HEK293 (cell line): ENCODE measurements at regions not wholly inside any gene's neighbourhood (a gene's known extent, or its start where the extent isn't known, plus 50 kb on each side); places are given as distances from the start of the nearest gene placed in this dataset.

Source experiments
- BCL11A ChIP-seq: fragments of 450-650 bp; formaldehyde crosslinking; IDR thresholded peaks from 2 replicates; pipeline ENCODE4 v1.5.1; 2016; ENCODE audit warnings: low read depth, missing biosample characterization, missing genetic modification characterization
- GLI2 ChIP-seq: fragments of 450-650 bp; formaldehyde crosslinking; IDR thresholded peaks from 2 replicates; pipeline ENCODE4; 2017; ENCODE audit warnings: missing biosample characterization, missing genetic modification characterization, low read depth, borderline replicate concordance
- KLF7 ChIP-seq: fragments of 450-650 bp; formaldehyde crosslinking; IDR thresholded peaks from 2 replicates; pipeline ENCODE4 v1.5.1; 2016; ENCODE audit warnings: missing biosample characterization, missing genetic modification characterization, borderline replicate concordance
- MZF1 ChIP-seq: fragments of 450-650 bp; formaldehyde crosslinking; IDR thresholded peaks from 2 replicates; pipeline ENCODE4 v1.5.1; 2017; ENCODE audit warnings: missing biosample characterization, missing genetic modification characterization, borderline replicate concordance
- SP7 ChIP-seq: fragments of 450-650 bp; formaldehyde crosslinking; IDR thresholded peaks from 2 replicates; pipeline ENCODE4 v1.5.1; 2016; ENCODE audit warnings: missing biosample characterization, missing genetic modification characterization
- ZFP3 ChIP-seq: fragments of 450-650 bp; formaldehyde crosslinking; IDR thresholded peaks from 2 replicates; pipeline ENCODE4 v1.5.1; 2016; ENCODE audit warnings: low read depth, missing biosample characterization, missing genetic modification characterization
- ZNF239 ChIP-seq: fragments of 450-650 bp; formaldehyde crosslinking; IDR thresholded peaks from 2 replicates; pipeline ENCODE4 v1.5.1; 2016; ENCODE audit warnings: missing biosample characterization, missing genetic modification characterization
- ZNF529 ChIP-seq: fragments of 450-650 bp; formaldehyde crosslinking; IDR thresholded peaks from 2 replicates; pipeline ENCODE4 v1.5.1; 2017; ENCODE audit warnings: missing genetic modification characterization, missing biosample characterization; ENCODE audit not compliant: insufficient replicate concordance
- TF ChIP-seq, protein P1 (sequence below): fragments of 450-650 bp; formaldehyde crosslinking; IDR thresholded peaks from 2 replicates; pipeline ENCODE4 v1.5.1; 2016; ENCODE audit warnings: missing biosample characterization, missing genetic modification characterization
- TF ChIP-seq, protein P2 (sequence below): fragments of 450-650 bp; IDR thresholded peaks from 2 replicates; pipeline ENCODE4 v1.5.1; 2018; ENCODE audit warnings: missing biosample characterization, mild to moderate bottlenecking, missing genetic modification characterization
- TF ChIP-seq, protein P3 (sequence below): fragments of 450-650 bp; formaldehyde crosslinking; IDR thresholded peaks from 2 replicates; pipeline ENCODE4 v1.5.1; 2016; ENCODE audit warnings: missing biosample characterization, missing genetic modification characterization

DNA sequence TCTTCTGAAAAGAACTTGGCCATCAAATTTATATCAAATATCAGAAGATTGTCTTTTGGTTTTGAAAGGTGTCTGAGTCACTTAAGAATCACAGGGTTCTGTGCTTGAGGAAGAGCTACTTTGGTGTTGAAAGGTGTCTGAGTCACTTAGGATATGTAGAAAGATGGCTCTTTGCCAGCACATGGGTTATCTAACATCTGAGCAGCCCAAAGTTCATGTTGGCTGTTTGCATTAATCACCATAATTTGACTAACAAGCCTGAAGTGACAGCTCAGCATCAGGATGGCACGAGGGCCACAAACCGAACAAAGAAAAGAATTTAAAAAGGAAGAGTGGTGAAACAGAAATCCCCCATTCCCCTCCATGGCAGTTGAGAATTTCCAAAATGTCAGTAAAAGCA lies 190.5 kb upstream of the CMC1 start:
- TF ChIP-seq KLF7 (tag by site-specific recombination) (no peak), ZNF239 (tag by site-specific recombination) (no peak), SP7 (tag by site-specific recombination) (no peak), GLI2 (tag by site-specific recombination) (no peak), BCL11A (tag by site-specific recombination) (no peak), ZFP3 (no peak), MZF1 (no peak), ZNF529 (tag by site-specific recombination) (no peak)
- TF ChIP-seq, protein P1, sequence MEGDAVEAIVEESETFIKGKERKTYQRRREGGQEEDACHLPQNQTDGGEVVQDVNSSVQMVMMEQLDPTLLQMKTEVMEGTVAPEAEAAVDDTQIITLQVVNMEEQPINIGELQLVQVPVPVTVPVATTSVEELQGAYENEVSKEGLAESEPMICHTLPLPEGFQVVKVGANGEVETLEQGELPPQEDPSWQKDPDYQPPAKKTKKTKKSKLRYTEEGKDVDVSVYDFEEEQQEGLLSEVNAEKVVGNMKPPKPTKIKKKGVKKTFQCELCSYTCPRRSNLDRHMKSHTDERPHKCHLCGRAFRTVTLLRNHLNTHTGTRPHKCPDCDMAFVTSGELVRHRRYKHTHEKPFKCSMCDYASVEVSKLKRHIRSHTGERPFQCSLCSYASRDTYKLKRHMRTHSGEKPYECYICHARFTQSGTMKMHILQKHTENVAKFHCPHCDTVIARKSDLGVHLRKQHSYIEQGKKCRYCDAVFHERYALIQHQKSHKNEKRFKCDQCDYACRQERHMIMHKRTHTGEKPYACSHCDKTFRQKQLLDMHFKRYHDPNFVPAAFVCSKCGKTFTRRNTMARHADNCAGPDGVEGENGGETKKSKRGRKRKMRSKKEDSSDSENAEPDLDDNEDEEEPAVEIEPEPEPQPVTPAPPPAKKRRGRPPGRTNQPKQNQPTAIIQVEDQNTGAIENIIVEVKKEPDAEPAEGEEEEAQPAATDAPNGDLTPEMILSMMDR (tag by site-specific recombination): no peak
- TF ChIP-seq, protein P2, sequence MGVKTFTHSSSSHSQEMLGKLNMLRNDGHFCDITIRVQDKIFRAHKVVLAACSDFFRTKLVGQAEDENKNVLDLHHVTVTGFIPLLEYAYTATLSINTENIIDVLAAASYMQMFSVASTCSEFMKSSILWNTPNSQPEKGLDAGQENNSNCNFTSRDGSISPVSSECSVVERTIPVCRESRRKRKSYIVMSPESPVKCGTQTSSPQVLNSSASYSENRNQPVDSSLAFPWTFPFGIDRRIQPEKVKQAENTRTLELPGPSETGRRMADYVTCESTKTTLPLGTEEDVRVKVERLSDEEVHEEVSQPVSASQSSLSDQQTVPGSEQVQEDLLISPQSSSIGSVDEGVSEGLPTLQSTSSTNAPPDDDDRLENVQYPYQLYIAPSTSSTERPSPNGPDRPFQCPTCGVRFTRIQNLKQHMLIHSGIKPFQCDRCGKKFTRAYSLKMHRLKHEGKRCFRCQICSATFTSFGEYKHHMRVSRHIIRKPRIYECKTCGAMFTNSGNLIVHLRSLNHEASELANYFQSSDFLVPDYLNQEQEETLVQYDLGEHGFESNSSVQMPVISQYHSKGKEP (tag by site-specific recombination): no peak
- TF ChIP-seq, protein P3, sequence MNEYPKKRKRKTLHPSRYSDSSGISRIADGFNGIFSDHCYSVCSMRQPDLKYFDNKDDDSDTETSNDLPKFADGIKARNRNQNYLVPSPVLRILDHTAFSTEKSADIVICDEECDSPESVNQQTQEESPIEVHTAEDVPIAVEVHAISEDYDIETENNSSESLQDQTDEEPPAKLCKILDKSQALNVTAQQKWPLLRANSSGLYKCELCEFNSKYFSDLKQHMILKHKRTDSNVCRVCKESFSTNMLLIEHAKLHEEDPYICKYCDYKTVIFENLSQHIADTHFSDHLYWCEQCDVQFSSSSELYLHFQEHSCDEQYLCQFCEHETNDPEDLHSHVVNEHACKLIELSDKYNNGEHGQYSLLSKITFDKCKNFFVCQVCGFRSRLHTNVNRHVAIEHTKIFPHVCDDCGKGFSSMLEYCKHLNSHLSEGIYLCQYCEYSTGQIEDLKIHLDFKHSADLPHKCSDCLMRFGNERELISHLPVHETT (tag by site-specific recombination): no peak
